K562 (cell line): ENCODE measurements at regions not wholly inside any gene's neighbourhood (a gene's known extent, or its start where the extent isn't known, plus 50 kb on each side); places are given as distances from the start of the nearest gene placed in this dataset.

Experiments
- CC2D1A ChIP-seq: fragments of 450-650 bp; IDR thresholded peaks from 2 replicates; pipeline ENCODE4 v1.6.1; 2017; ENCODE audit warnings: mild to moderate bottlenecking
- CTCF ChIP-seq, 3 experiments: IDR thresholded peaks in 2 of 3; conservative IDR thresholded peaks in 1 of 3; 2 replicates each; pipeline ENCODE4 v1.5.1; 2011 to 2012; ENCODE audit warnings: low read length in 3 of 3, mild to moderate bottlenecking in 3 of 3, control low read depth in 2 of 3, improper control_type of control experiment in 1 of 3, inconsistent platforms in 1 of 3, low read depth in 1 of 3, mixed read lengths in 1 of 3, moderate library complexity in 1 of 3; ENCODE audit not compliant: insufficient read depth in 2 of 3
- ESRRA ChIP-seq: fragments of 450-650 bp; IDR thresholded peaks from 2 replicates; pipeline ENCODE4 v1.6.1; 2014; ENCODE audit warnings: low read depth, mild to moderate bottlenecking, moderate library complexity, borderline replicate concordance
- HDAC1 ChIP-seq, 2 experiments: fragments of 450-650 bp; IDR thresholded peaks; 2 replicates each; pipeline ENCODE4 v1.6.1; 2016 to 2017; ENCODE audit warnings: inconsistent platforms in 1 of 2, mild to moderate bottlenecking in 1 of 2, moderate library complexity in 1 of 2
- HDGF ChIP-seq: fragments of 450-650 bp; IDR thresholded peaks from 2 replicates; pipeline ENCODE4 v1.6.1; 2016
- KLF16 ChIP-seq: IDR thresholded peaks from 2 replicates; pipeline ENCODE4 v1.6.1; 2016; ENCODE audit warnings: antibody characterized with exemption
- MAZ ChIP-seq, 2 experiments: fragments of 450-650 bp in 1 of 2; sonication (generic) in 1 of 2; formaldehyde crosslinking; IDR thresholded peaks in 1 of 2; conservative IDR thresholded peaks in 1 of 2; 2 replicates each; pipeline versions ENCODE4 v1.4.0 to v1.5.0; 2020; ENCODE audit warnings: mild to moderate bottlenecking in 1 of 2, missing genetic modification reagents in 1 of 2
- PHF21A ChIP-seq: fragments of 450-650 bp; IDR thresholded peaks from 2 replicates; pipeline ENCODE4 v1.6.1; 2017; ENCODE audit warnings: low read depth, borderline replicate concordance
- RB1 ChIP-seq: fragments of 450-650 bp; IDR thresholded peaks from 2 replicates; pipeline ENCODE4 v1.6.1; 2017; ENCODE audit warnings: low read depth, mild to moderate bottlenecking
- SMC3 ChIP-seq: conservative IDR thresholded peaks from 2 replicates; pipeline ENCODE4 v1.6.1; 2011; ENCODE audit warnings: low read depth, low read length, improper control_type of control experiment; ENCODE audit not compliant: insufficient read depth
- STAG1 ChIP-seq: sonication (generic); formaldehyde crosslinking; IDR thresholded peaks from 2 replicates; pipeline ENCODE4 v1.5.0; 2020; ENCODE audit warnings: missing genetic modification reagents, borderline replicate concordance
- TOE1 ChIP-seq, 2 experiments: fragments of 450-650 bp in 1 of 2; sonication (generic) in 1 of 2; formaldehyde crosslinking in 1 of 2; IDR thresholded peaks; 2 replicates each; pipeline versions ENCODE4 v1.7.1 to v1.8.0; 2016 to 2022; ENCODE audit warnings: borderline replicate concordance in 2 of 2, mild to moderate bottlenecking in 2 of 2, antibody characterized with exemption in 1 of 2, inconsistent platforms in 1 of 2, low read depth in 1 of 2, missing genetic modification reagents in 1 of 2, moderate library complexity in 1 of 2
- ZBTB7A ChIP-seq: IDR thresholded peaks from 2 replicates; pipeline ENCODE4 v1.6.1; 2011; ENCODE audit warnings: low read depth, mild to moderate bottlenecking, low read length, moderate library complexity, borderline replicate concordance; ENCODE audit not compliant: control insufficient read depth
- TF ChIP-seq, protein P1 (sequence below), 2 experiments: fragments of 450-650 bp; formaldehyde crosslinking in 1 of 2; IDR thresholded peaks; 2 replicates each; pipeline versions ENCODE4 v1.4.0 to v1.6.1; 2014 to 2020; ENCODE audit warnings: mild to moderate bottlenecking in 2 of 2, borderline replicate concordance in 1 of 2, low read depth in 1 of 2

DNA sequence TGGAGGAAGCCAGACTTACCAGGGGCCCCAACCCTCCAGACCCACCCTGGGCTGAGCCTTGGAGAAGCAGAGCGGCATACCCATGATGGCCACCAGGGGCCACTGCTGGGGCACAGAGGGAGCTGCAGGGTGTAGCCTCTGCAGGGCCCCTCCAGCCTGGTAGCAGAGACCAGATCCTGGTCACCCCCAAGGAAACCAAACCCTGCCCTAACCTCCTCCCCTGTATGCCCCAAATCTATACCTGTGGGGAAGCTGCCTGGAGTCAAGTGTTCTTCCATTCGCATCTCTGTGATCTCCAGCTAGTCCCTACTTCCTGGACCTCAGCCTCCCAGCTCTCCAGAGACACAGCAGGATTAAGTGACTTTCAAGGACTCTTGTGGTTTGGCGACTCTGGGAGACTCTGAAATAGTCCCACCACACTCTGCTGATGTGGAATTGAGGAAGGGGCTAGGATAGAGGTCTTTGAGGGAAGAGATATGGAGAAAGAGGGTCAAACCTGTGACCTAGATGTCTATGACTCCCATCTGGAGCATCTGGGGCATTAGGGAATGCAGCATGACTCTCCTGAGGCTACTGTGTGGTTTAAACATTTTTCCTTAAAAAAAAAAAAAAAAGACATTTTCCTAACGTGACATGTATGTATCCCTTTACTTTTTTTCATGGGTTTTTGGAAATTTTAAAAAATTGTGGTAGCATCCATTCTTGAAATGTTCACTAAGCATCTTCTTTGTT, 119.2 kb upstream of the IPO9 start (continued):
- TF ChIP-seq, protein P1, sequence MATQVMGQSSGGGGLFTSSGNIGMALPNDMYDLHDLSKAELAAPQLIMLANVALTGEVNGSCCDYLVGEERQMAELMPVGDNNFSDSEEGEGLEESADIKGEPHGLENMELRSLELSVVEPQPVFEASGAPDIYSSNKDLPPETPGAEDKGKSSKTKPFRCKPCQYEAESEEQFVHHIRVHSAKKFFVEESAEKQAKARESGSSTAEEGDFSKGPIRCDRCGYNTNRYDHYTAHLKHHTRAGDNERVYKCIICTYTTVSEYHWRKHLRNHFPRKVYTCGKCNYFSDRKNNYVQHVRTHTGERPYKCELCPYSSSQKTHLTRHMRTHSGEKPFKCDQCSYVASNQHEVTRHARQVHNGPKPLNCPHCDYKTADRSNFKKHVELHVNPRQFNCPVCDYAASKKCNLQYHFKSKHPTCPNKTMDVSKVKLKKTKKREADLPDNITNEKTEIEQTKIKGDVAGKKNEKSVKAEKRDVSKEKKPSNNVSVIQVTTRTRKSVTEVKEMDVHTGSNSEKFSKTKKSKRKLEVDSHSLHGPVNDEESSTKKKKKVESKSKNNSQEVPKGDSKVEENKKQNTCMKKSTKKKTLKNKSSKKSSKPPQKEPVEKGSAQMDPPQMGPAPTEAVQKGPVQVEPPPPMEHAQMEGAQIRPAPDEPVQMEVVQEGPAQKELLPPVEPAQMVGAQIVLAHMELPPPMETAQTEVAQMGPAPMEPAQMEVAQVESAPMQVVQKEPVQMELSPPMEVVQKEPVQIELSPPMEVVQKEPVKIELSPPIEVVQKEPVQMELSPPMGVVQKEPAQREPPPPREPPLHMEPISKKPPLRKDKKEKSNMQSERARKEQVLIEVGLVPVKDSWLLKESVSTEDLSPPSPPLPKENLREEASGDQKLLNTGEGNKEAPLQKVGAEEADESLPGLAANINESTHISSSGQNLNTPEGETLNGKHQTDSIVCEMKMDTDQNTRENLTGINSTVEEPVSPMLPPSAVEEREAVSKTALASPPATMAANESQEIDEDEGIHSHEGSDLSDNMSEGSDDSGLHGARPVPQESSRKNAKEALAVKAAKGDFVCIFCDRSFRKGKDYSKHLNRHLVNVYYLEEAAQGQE (IDR thresholded peaks at IDR 0.05; ENCODE audit: borderline replicate concordance): peak; percentile 86
- TF ChIP-seq, protein P1 (CRISPR knock-in tag; IDR thresholded peaks at IDR 0.05; ENCODE audit: low read depth): no peak
- TF ChIP-seq ZBTB7A (peak; percentile 58; the same call in 1 of the 2 replicates), HDGF (0 out of 2 replicates have a peak, but pooled peaks have one; percentile 40), STAG1 (CRISPR knock-in tag) (peak; percentile 69; the same call in 1 of the 2 replicates), CC2D1A (peak; percentile 44; the same call in 1 of the 2 replicates), HDAC1 (IDR thresholded peaks at IDR 0.05) (no peak), MAZ (CRISPR knock-in tag; conservative IDR thresholded peaks at IDR 0.05 in 1 of 2, IDR thresholded peaks at IDR 0.05 in 1 of 2) (peak; percentile 53 to 72; a peak in 3 of 4 replicates), TOE1 (IDR thresholded peaks at IDR 0.05; ENCODE audit: borderline replicate concordance) (0 out of 2 replicates have a peak, but pooled peaks have one; percentile 18), TOE1 (CRISPR knock-in tag; IDR thresholded peaks at IDR 0.05; ENCODE audit: borderline replicate concordance, low read depth) (no peak), ESRRA (0 out of 2 replicates have a peak, but pooled peaks have one; percentile 18), RB1 (peak; percentile 45; the same call in 1 of the 2 replicates), SMC3 (peak; percentile 93), PHF21A (no peak), KLF16 (peak; percentile 37; the same call in 1 of the 2 replicates), CTCF (IDR thresholded peaks at IDR 0.05 in 2 of 3, conservative IDR thresholded peaks at IDR 0.05 in 1 of 3; ENCODE audit: insufficient read depth in 2 of 3, low read depth in 1 of 3, low read length in 3 of 3) (peak; percentile 92 to 94 (median 94))
